HS-5 (cell line): ENCODE measurements at regions not wholly inside any gene's neighbourhood (a gene's known extent, or its start where the extent isn't known, plus 50 kb on each side); places are given as distances from the start of the nearest gene placed in this dataset.

Source experiments
- DNase-seq: peaks from one replicate; pipeline ENCODE4 v3.0.0-alpha.2; 2012; ENCODE audit warnings: low read depth

DNA sequence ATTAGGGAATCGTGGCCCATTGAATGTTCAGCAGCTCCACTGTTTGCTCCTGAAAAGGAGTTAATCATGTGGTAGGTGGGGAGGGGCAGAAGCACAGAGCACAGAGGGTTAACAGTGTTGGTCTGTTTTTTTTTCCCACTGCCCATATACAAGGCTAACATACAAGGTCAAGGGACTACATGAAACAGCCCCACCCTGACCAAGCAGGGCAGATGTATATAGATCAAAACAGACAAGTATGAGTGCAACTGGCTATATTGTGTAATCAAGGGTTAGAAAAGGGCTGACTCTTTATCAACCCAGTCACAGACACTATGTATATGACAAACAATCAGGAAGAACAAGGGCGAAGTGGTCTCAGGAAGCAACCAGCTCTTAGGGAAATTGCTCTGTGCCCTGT is 186.6 kb upstream of the CDH11 start:
- DNase-seq: no peak

DNA sequence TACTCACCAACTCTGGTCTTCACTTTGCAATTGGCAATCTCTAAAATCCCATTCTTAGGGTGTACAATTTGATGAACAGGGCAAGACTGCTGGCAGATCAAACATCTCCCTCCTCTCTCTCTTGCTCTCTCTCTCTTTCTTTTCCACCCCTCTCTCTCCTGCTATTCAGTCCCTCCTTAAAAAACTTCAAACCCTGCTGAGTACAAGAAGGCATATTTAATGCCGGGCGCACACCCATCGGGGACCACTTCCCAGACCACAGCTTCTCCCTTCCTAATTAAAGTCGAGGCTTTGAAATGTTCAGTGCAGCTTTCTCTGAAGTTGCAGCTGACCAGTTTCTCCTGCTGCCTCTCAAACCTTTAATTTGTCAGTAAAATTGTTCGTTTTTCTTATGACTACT is 185.4 kb upstream of the CDH11 start:
- no peak for DNase-seq

DNA sequence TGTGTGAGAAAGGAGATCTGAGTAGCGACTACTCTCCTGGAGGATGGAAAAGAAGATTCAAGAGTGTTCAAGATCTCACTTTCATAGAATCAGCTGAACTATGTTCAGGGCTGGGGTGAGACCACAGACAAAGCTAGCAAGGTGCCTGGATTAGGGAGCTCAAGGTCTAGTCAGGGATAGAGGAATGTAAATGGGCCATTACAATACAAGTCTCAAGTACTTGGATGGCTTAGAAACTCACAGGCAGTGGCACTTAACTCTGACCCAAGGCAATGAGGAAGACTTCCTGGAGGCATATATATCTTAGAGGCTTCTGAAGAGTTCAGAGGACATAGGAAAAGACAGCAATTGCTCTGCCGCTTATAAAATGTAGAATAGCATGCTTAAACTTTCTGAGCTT is 184.9 kb upstream of the CDH11 start:
- DNase-seq: no peak

DNA sequence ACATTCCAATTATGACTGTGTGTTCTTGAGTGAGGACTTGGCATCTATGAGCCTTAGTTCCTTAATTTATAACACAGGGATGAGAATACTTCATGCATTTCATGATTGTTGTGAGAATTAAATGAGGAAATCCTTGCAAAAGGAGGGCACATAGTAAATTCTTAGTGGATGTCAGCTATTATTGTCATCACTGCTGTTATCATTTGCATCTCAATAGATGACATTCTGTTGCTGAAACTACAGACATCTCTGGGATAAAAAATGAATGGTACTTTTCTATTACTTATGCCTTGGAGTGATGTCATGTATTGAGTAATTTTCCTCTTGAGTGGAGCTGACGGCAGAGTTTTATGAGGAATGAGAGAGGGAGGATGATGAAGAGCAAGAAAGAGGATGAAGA is 184.4 kb upstream of the CDH11 start:
- no peak for DNase-seq

DNA sequence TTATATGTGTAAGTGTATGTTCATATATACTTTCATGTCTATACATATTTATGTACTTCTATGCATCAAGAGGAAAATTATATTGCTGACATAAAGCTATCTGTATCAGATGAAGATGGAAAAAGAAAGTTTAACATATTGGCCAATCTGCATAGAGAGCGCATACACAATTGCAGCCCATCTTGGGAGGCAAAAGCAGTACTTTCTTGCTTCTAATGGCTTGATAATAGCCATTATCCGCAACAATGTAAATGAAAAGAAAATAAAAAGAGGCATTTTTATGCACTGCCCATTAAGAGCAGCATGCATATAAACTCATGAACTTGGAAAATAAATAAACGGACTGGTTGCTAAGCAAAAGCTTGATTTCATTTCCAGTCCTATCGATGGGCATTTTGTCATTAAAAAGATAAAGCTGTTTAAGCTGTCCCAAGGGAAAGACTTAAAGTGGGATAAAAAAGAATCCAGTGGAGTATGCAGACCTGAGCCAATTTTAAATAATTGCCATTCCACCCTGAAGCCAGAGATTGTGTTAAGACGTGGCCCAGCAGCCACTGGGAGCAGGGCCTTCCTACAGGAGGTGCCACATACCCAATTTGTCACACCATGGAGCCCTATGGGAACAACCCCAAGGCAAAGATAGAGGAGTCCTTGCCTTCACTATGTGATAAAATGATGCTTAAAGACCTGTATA is 183.6 kb upstream of the CDH11 start:
- DNase-seq: no peak

DNA sequence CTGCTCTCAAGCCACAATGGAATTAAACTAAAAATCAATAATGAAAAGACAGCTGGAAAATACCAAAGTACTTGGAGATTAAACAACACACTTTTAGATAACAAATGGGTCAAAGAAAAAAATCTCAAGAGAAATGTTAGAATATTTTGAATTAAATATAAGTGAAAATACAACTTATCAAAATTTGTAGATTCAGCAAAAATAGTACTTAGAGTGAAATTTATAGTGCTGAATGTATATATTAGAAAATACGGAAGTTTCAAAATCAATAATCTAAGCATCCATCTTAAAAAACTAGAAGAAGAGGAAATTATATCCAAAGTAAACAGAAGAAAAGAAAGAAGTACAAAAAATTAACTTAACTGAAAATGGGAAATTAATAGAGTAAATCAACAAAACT is 179.2 kb upstream of the CDH11 start:
- DNase-seq: no peak

DNA sequence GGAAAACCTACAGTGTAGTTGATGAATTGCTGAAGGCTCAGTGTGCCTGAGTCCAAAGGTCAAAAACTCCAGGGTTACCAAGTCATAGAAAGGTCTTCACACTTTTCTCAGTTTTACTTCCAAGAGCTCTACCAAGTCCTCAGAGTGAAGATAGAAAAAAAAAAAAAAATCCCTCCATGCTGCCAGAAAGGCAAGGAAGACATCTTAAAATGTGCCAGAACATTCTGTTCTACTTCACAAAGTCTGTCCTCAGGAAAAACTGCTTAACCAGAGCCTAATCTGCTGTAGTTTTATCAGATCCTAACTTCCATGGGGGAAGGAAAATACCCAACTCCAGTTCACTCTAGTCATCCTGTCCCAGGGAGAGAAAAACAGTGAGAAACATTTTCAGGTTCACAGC is 175.6 kb upstream of the CDH11 start:
- no peak for DNase-seq

DNA sequence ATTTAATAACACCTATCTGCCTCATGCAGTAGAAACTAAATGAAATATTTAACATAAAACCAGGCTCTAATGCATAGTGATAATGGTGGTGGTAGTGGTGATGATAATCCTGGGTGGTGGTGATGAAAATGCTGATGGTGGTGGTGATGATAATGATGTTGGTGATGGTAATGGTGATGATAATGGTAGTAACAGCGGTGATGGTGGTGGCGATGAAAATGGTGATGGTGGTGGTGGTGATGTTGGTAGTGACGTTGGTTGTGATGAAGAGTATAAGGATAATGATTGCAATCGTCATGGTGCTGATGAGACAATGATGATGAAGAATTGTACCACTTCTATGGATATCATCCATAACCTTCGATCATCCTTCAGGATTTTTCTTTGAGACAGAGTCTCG is 173.7 kb upstream of the CDH11 start:
- no peak for DNase-seq

DNA sequence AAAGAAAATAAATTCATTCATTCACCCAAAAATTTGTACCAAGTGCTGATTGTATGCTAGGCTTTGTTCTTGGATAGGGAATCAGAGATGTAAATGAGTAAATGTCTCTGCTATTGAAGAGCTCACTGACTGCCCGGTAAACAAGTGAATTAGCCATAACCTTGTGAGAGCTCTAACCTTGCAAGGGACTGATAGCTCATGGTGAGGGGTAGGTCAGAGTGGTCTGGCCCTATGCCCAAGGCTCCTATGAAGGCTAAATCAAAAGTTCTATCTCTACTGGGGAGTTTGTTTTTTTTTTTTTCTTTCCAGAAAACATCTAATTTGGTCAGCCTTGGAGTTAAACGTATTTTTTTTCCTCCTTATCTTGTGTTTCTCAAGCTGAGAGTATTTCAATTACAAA is 172.8 kb upstream of the CDH11 start:
- DNase-seq: no peak

DNA sequence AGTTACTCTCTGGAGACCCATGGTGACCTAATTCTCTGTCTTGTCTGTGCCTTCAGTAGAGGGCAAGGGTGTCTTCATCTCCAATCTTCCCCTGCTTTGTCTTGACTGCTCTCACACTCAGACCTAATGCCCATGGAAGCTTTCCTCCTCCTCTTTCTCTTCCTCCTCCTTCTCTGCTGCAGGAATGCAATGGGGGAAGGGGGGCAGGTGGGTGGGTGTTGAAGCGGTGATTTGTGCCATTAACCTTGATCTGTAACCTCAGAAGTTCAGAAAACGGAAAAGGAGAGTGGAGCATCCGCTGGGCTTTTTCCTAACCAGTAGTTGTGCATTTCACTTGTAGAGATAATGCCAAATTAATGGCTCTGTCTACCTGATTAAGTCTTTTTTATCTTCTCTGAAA is 172.3 kb upstream of the CDH11 start:
- DNase-seq: no peak

DNA sequence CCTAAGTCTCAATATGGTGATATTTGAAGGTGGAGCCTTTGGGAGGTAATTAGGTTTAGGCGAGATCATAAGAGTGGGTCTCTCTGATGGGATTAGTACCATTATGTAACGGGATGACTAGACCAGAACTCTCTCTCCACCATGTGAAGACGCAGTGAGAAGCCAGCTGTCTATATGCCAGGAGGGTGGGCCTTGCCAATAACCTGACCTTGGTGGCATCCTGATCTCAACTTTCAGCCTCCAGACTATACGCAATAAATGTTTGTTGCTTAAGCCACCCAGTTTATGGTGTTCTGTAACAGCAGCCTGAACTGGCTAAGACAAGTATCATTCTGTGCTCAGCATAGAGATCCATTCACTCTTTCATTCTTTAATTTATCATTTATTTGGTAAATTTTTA is 167.2 kb upstream of the CDH11 start:
- no peak for DNase-seq

DNA sequence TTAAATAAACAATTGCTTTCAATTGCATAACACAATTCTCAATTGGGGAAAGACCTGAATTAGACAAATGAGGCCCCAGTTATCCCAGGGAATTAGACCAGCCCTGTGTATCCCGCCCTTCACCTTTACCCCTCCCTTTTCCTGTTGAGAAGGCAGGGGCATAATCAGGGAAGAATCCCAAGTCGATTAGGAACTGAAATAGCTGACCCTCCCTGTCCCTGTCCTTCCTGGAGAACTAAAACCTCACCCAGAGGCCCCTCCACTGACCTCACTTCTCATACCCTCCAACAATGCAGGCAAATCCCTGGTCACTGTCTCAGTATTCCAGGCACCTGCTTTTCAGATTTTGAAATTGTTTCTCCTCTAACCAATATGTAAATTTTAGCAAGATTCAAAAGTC is 165.4 kb upstream of the CDH11 start:
- DNase-seq: no peak

DNA sequence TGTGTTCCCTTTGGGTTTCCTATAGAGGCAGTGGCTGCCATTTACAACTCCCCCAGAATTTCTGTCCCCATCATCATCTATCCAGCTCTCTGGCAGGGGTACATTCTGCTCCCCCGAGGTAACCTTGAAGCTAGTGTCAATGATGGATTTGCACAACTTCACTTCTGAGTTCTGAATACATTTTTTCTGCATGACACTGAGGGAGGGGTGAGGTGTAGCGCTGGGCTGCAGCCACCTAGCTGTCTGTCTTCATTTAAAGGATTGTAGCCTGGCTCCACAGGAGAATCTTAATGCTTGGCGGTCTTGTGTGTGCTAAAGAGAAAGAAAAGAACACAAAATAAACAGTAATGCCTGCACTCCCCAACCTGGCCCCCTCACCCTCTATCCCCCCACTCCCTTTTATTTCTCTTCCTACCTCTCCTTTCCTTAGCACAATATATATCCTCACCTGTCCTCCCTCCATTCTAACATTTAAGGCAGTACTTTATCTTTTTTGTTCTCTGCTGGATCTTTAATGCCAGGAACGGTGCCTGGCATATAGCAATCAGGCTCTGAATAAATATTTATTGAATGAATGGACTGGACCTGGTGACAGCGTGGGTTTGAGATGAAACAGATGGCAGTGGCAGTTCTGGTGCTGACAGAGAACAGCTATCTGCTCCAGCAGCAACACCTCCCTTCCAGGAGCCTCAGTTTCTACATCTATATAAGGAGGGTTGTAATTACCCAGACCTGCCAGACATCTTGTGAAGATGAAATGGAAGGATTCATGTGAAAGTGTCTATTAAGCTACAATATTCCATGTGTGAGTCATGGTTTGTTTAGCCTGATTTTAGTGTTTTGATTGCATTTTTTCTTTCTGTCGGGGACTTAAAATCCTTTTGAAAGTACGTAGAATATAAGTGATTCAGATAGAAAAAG is 163.5 kb upstream of the CDH11 start:
- DNase-seq: no peak

DNA sequence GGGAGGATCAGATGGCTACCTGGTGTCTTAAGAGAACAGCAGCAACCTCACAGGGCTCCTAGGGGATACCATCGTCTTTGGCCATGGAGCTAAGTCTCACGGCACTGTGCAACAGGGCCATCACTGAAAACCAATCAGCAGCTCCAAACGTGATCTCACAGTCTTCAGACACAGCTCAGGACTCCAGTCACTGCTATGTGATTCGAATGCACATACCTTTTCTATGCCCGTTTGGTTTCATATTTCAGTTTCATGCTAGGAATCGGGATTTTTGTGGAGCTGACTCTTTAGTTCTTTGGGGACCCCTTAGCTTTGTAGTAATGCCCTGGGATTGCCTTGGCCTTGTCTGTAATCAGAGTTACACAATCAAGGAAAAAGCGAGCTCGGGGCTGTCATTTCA is 162.8 kb upstream of the CDH11 start:
- DNase-seq: no peak

DNA sequence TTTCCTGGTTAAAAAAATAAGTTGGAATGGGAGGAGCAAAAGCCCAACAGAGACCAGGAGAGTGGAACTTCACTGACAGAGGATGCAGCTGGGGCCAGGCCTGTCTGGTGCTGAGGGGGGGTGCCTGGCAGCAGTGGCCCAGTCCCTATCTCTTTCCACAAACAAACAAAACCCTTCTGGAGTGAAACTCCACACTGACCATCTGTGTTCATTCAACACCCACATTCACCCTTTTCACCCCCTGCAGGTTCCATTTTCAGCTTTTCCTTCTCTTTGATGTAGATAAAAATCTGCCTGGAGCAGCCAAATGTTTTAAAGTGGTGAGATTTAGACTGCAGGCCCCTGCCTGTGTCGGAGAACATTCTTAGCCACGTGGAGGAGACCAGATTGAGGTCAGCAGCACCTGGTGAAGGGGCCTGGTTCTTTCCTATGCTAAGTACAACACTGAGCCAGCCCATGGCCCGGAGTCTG is 161.4 kb upstream of the CDH11 start:
- no peak for DNase-seq

DNA sequence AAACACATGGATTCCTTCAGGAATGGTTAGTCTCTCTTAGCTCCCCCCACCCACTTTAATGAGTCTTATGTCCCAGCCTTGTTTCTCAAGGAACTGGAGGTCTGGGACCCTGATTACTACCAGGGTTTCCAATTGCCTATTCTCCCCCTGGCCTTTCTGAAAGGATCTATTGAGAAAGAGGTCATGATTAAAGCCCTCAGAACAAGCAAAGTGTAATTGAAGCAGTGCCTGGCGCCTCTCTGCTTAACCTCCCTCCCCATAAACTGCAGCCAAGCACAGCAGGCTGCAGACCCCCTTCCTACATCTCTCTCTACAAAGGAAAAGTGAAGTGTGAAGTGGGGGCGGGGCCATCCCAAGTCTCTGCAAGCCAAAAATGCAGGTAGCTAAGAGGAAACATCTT is 159.7 kb upstream of the CDH11 start:
- DNase-seq: no peak

DNA sequence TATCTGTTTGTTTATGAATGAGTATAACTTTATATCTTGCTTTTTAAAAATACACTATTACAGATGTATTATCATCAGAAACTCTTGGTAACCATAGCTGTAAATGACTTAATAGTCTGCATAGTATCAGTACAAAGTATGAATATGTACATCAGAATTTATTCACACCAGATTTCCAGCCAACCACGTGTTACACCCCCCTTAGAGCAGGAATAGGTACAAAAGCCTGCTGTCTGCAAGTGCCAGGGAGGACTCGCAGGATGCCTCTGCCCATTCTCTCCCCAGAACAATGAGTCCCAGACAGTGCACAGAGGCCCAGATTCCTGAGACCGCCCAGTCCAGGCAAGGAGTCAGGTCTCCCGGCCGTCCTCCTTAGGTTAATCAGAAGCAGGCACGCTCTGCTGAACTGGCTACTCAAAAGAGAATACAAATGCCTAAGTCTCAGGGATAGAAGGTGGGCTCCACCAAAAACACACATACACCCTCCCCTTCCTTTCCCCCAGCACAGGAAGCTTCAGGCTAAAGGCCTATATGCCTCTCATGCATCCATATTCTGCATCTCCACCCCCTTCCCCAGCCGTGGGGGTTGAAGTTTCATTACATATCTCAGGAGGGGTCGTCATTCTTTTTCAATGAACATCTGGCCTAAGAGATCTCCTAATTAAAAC is 159.1 kb upstream of the CDH11 start:
- no peak for DNase-seq

DNA sequence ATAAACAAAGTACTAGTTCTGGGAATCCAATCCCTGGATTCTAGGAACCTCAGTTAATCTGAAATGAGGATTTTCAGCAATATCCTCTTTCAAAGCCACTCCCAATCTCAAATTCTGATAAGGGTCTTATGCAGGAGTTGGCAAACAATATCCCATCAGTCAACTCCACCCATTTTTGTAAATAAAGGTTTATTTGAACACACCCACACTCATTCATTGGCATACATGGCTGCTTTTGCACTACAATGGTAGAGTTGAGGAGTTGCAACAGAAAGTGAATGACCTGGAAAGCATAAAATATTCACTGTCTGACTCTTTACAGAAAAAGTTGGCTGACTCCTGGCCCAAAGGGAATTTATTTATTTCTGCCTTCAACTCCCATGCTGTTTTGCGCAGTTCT is 157.7 kb upstream of the CDH11 start:
- no peak for DNase-seq

DNA sequence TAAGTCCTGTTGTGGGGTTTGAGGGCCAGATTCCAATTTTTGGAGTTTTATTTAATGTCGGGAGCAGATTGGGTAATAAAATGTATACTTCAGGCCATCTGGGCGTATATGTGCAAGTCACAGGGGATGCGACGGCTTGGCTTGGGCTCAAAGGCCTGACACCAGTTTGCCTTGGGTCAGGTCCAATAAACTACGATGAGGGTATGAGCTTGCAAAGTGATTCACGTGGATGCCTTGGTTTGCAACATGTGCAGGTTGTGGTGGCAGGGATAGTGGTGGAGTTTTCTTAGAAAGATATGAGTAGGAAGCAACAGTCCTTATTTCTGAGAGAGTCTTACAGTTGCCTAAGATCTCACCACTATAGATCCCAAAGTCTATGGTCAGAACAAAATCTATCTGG is 157.0 kb upstream of the CDH11 start:
- no peak for DNase-seq

DNA sequence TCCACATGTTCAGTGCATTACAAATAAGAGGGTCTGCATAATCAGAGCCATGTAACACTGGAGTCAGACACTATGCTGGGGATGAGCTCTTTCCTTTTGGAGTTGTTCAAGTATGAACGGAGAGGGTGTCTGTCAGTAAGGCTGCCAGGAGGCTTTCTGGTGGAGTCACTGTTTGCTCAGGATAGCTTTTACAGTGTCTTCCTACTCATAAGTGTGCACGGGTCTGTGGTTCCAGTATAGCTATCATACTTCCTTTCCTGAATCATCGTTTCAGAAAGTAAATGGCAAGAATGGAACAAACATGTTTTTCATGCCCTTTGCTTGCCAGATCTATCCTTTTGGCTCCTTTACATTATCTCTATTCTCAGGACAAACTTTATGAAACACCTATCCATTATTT is 152.7 kb upstream of the CDH11 start:
- no peak for DNase-seq

DNA sequence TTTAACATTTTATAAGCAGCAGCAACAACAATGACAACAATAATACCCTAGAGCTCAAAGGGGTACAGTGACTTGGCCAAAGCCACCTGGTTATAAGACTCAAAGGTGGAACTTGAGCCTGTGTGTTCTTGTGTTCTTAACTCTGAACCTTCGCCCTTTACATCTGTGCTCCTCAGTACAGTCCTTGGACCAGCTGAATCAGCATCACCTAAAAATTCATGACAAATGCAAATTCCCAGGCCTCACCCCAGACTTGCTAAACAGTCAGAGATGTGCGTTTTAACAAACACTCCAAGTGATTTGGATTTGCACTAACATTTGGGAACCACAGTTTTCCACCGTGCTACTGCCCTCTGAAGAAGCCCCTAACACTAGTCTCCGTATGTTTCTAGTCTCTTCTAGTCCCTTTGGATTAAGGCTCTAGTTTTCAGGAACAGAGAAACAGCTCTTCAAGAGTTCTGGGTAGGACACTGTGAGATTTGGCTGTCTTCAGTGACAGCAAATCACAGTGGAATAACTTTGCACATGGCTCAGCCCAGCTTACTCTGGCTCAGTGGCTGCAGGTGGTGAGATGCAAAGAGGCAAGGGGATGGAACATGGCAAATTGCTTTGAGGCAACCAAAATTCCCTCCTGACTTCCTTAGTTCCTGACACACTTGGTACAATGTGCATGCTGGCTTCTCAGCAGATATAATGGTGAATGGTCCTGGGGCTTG is 151.0 kb upstream of the CDH11 start:
- no peak for DNase-seq

DNA sequence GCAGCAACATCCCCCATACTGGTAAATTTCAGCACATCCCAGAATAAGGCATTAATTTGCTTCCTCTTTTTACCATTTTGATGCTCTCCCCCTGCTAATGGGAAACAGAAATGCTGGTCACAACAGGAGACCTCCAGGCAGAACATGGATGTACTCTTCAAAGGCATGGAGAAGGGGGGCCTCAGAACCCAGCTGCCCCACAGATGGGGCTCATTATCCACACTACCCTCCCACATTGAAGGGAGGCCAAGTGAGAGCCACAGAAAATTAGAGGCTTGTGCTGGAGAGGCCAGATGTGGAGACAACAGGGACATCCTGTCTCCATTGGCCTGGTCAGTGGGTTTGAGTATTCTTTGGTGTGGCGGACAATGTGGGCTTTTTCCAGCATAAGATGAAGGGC is 150.1 kb upstream of the CDH11 start:
- DNase-seq: no peak
